ENCODE measurements at regions not wholly inside any gene's neighbourhood (a gene's known extent, or its start where the extent isn't known, plus 50 kb on each side); places are given as distances from the start of the nearest gene placed in this dataset.

- TF ChIP-seq CTBP1 (IDR thresholded peaks at IDR 0.05; ENCODE audit: borderline replicate concordance) (no peak), SUZ12 (IDR thresholded peaks at IDR 0.05) (no peak), FOXA1 (IDR thresholded peaks at IDR 0.05) (no peak), FOXM1 (IDR thresholded peaks at IDR 0.05; ENCODE audit: borderline replicate concordance) (no peak), HDGF (IDR thresholded peaks at IDR 0.05; ENCODE audit: borderline replicate concordance) (no peak), L3MBTL2 (conservative IDR thresholded peaks at IDR 0.05) (no peak), SP1 (IDR thresholded peaks at IDR 0.05) (no peak), ZNF384 (IDR thresholded peaks at IDR 0.05) (no peak), BHLHE40 (IDR thresholded peaks at IDR 0.05; ENCODE audit: borderline replicate concordance) (no peak), FOXK2 (IDR thresholded peaks at IDR 0.05) (no peak)
These were observed 301.4 kb downstream of the TSN start for GRCh38 chr2:122056853-122057252.

Measured in HEK293T (cell line).